ENCODE measurements at regions not wholly inside any gene's neighbourhood (a gene's known extent, or its start where the extent isn't known, plus 50 kb on each side); places are given as distances from the start of the nearest gene placed in this dataset.

DNA sequence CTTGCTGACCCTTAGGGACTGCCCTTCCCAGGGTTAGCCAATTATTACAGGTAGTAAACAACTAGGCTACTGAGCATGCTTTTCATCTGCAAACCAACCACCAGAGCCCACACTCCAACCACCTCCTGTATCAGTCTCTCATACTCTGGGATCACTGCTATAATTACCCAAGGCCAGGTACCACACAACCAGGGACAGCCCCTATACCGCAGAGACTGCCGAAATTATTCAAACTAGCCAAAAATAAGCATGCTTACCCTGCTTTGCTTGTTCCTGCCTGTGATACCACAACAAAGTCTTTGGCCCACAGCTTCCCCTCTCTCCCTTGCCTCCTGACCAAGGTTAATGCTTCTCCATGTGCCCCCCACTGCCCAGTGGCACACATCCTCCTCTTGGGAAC, 197.6 kb upstream of the SRRM4 start (continued):
- TF ChIP-seq, protein P1, sequence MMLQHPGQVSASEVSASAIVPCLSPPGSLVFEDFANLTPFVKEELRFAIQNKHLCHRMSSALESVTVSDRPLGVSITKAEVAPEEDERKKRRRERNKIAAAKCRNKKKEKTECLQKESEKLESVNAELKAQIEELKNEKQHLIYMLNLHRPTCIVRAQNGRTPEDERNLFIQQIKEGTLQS (IDR thresholded peaks at IDR 0.05) = no peak
- TF ChIP-seq ELF1 (IDR thresholded peaks at IDR 0.05; ENCODE audit: borderline replicate concordance, low read depth) (no peak), RAD21 (IDR thresholded peaks at IDR 0.05; ENCODE audit: low read depth) (no peak), FOSL1 (IDR thresholded peaks at IDR 0.05; ENCODE audit: low read depth) (no peak), JUND (IDR thresholded peaks at IDR 0.05) (no peak), POLR2AphosphoS5 (IDR thresholded peaks at IDR 0.05; ENCODE audit: low read depth, low read length) (no peak), TCF7L2 (IDR thresholded peaks at IDR 0.05; ENCODE audit: borderline replicate concordance, extremely low read depth, insufficient read depth, insufficient read length) (no peak), SRF (IDR thresholded peaks at IDR 0.05; ENCODE audit: low read depth) (no peak), SIN3A (IDR thresholded peaks at IDR 0.05; ENCODE audit: low read depth) (no peak), POLR2A (IDR thresholded peaks at IDR 0.05; ENCODE audit: borderline replicate concordance, extremely low read depth, insufficient read depth, insufficient read length) (no peak), ZFX (IDR thresholded peaks at IDR 0.05) (no peak)
- TF ChIP-seq, protein P2, sequence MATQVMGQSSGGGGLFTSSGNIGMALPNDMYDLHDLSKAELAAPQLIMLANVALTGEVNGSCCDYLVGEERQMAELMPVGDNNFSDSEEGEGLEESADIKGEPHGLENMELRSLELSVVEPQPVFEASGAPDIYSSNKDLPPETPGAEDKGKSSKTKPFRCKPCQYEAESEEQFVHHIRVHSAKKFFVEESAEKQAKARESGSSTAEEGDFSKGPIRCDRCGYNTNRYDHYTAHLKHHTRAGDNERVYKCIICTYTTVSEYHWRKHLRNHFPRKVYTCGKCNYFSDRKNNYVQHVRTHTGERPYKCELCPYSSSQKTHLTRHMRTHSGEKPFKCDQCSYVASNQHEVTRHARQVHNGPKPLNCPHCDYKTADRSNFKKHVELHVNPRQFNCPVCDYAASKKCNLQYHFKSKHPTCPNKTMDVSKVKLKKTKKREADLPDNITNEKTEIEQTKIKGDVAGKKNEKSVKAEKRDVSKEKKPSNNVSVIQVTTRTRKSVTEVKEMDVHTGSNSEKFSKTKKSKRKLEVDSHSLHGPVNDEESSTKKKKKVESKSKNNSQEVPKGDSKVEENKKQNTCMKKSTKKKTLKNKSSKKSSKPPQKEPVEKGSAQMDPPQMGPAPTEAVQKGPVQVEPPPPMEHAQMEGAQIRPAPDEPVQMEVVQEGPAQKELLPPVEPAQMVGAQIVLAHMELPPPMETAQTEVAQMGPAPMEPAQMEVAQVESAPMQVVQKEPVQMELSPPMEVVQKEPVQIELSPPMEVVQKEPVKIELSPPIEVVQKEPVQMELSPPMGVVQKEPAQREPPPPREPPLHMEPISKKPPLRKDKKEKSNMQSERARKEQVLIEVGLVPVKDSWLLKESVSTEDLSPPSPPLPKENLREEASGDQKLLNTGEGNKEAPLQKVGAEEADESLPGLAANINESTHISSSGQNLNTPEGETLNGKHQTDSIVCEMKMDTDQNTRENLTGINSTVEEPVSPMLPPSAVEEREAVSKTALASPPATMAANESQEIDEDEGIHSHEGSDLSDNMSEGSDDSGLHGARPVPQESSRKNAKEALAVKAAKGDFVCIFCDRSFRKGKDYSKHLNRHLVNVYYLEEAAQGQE (IDR thresholded peaks at IDR 0.05; ENCODE audit: low read depth) = no peak

DNA sequence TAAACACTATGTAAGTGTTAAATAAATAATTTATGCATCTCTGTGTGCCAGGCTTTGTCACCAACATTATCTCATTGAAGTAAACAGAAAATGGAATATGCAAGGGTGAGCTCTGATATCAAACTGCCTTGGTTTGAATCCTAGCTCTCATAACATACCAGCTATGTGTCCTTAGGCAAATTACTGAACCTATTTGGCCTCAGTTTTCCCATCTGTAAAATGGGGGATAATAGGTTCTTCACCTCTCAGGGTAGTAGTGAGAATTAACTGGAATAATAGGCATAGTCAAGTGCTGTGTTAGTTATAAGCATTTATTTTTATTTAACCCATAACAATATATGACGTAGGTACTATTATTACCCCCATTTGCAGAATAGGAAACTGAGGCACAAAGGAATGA, 190.8 kb upstream of the SRRM4 start:
- CTCF ChIA-PET = no interaction called here
- no TSS peak for BruUV-seq (replicated peaks)

More for the DNA sequence above, 190.8 kb upstream of the SRRM4 start:
- Histone ChIP-seq H3K36me3 (ENCODE audit: control insufficient read depth in 1 of 2, insufficient read depth in 2 of 2, low read length in 2 of 2) (no peaks in the 10 kb centered on the region), H3K9me3 (ENCODE audit: control insufficient read depth in 1 of 2, insufficient read depth in 1 of 2, low read depth in 1 of 2, low read length in 2 of 2) (no peaks in the 10 kb centered on the region), H3K27ac (ENCODE audit: low read depth, low read length) (no peak overlapping the region), H3K4me1 (ENCODE audit: control insufficient read depth in 1 of 2, insufficient read depth in 2 of 2, low read length in 2 of 2) (no peaks in the 10 kb centered on the region), H3K9ac (ENCODE audit: low read length) (no peak overlapping the region), H2AFZ (ENCODE audit: low read depth, low read length, poor library complexity, severe bottlenecking) (no peak overlapping the region), H3K27me3 (ENCODE audit: insufficient read depth, low read length) (peaks cover 4% of the 10 kb centered on the region; the same call in 1 of the 2 replicates), H3K4me2 (ENCODE audit: low read length) (no peak overlapping the region), H3K4me3 (replicated peaks in 1 of 2; ENCODE audit: low read depth in 1 of 2, low read length in 2 of 2) (no peak overlapping the region), H3K79me2 (ENCODE audit: insufficient read depth, low read length) (no peaks in the 10 kb centered on the region), H4K20me1 (ENCODE audit: insufficient read depth) (no peaks in the 10 kb centered on the region), H3K9me2 (ENCODE audit: insufficient read depth) (no peaks in the 10 kb centered on the region)
- ChIA-PET RAD21 (ENCODE audit: low non-redundant PET in 1 of 2, low total read pairs in 2 of 2, uncharacterized antibody in 2 of 2, unreplicated experiment in 2 of 2) (no interaction called here), POLR2A (no interaction called here)
- TF ChIP-seq POLR2A (IDR thresholded peaks at IDR 0.05; ENCODE audit: borderline replicate concordance, extremely low read depth, insufficient read depth, insufficient read length) = no peak
- no peak for TF ChIP-seq YY1 (IDR thresholded peaks at IDR 0.05; ENCODE audit: extremely low read depth, insufficient replicate concordance, low read depth, low read length)
- ATAC-seq (no peak), DNase-seq (ENCODE audit: low read depth, low spot score) (no peak)
- intact Hi-C loops (cut with micrococcal nuclease) = no loop called here

All from HCT116 (cell line).